ENCODE measurements at regions not wholly inside any gene's neighbourhood (a gene's known extent, or its start where the extent isn't known, plus 50 kb on each side); places are given as distances from the start of the nearest gene placed in this dataset.

GRCh38 chr15:95715116-95715903 is 615.2 kb upstream of the NR2F2 start:
- H3K9me3 ChIP-seq = no peaks in the 10 kb centered on the region; the same call in 1 of the 2 replicates
- no peak overlapping the region for H3K4me3 ChIP-seq
- no peak for DNase-seq
- no peaks in the 10 kb centered on the region for H3K36me3 ChIP-seq
- H3K27me3 ChIP-seq = no peaks in the 10 kb centered on the region

- Histone ChIP-seq H3K27me3 (no peaks in the 10 kb centered on the region), H3K9me3 (no peaks in the 10 kb centered on the region; the same call in 1 of the 2 replicates), H3K4me3 (no peak overlapping the region), H3K36me3 (no peaks in the 10 kb centered on the region)
- DNase-seq = no peak
These were observed 614.4 kb upstream of the NR2F2 start for GRCh38 chr15:95715906-95716656.

- H3K27me3 ChIP-seq = no peaks in the 10 kb centered on the region
- DNase-seq = no peak
- H3K36me3 ChIP-seq = no peaks in the 10 kb centered on the region
- H3K4me3 ChIP-seq = no peak overlapping the region
- no peaks in the 10 kb centered on the region; the same call in 1 of the 2 replicates for H3K9me3 ChIP-seq
These were observed 613.8 kb upstream of the NR2F2 start for GRCh38 chr15:95716708-95717107.

GRCh38 chr15:95718441-95718840 is 612.1 kb upstream of the NR2F2 start:
- peak; percentile 11 for DNase-seq
- peaks cover 2% of the 10 kb centered on the region; the same call in 1 of the 2 replicates for H3K9me3 ChIP-seq
- H3K4me3 ChIP-seq = no peak overlapping the region
- no peaks in the 10 kb centered on the region for H3K36me3 ChIP-seq
- no peaks in the 10 kb centered on the region for H3K27me3 ChIP-seq

GRCh38 chr15:95724908-95725633 is 605.4 kb upstream of the NR2F2 start:
- Histone ChIP-seq H3K36me3 (no peaks in the 10 kb centered on the region), H3K27me3 (no peaks in the 10 kb centered on the region), H3K9me3 (0 out of 2 replicates have a peak, but pooled peaks cover 6% of the 10 kb centered on the region), H3K4me3 (no peak overlapping the region)
- no peak for DNase-seq

GRCh38 chr15:95726891-95727290 is 603.6 kb upstream of the NR2F2 start:
- Histone ChIP-seq H3K9me3 (0 out of 2 replicates have a peak, but pooled peaks cover 6% of the 10 kb centered on the region), H3K36me3 (no peaks in the 10 kb centered on the region), H3K27me3 (no peaks in the 10 kb centered on the region), H3K4me3 (no peak overlapping the region)
- DNase-seq = no peak

- Histone ChIP-seq H3K36me3 (no peaks in the 10 kb centered on the region), H3K27me3 (no peaks in the 10 kb centered on the region), H3K9me3 (no peaks in the 10 kb centered on the region), H3K4me3 (no peak overlapping the region)
- no peak for DNase-seq
These were observed 596.6 kb upstream of the NR2F2 start for GRCh38 chr15:95733931-95734330.

GRCh38 chr15:95734422-95735316 is 595.8 kb upstream of the NR2F2 start:
- no peak overlapping the region for H3K4me3 ChIP-seq
- no peaks in the 10 kb centered on the region for H3K27me3 ChIP-seq
- no peaks in the 10 kb centered on the region for H3K36me3 ChIP-seq
- H3K9me3 ChIP-seq = no peaks in the 10 kb centered on the region
- DNase-seq = no peak

GRCh38 chr15:95737060-95737459 is 593.4 kb upstream of the NR2F2 start:
- DNase-seq = no peak
- Histone ChIP-seq H3K36me3 (no peaks in the 10 kb centered on the region), H3K27me3 (no peaks in the 10 kb centered on the region), H3K9me3 (no peaks in the 10 kb centered on the region), H3K4me3 (no peak overlapping the region)

- Histone ChIP-seq H3K36me3 (no peaks in the 10 kb centered on the region), H3K27me3 (no peaks in the 10 kb centered on the region), H3K4me3 (no peak overlapping the region), H3K9me3 (no peaks in the 10 kb centered on the region)
- DNase-seq = no peak
These were observed 591.4 kb upstream of the NR2F2 start for GRCh38 chr15:95739131-95739530.

GRCh38 chr15:95741830-95742229 is 588.7 kb upstream of the NR2F2 start:
- DNase-seq = no peak
- Histone ChIP-seq H3K27me3 (no peaks in the 10 kb centered on the region), H3K4me3 (peak overlapping the region; percentile 18), H3K9me3 (no peaks in the 10 kb centered on the region), H3K36me3 (no peaks in the 10 kb centered on the region)

- H3K4me3 ChIP-seq = peak overlapping the region; percentile 18
- no peaks in the 10 kb centered on the region for H3K36me3 ChIP-seq
- H3K27me3 ChIP-seq = no peaks in the 10 kb centered on the region
- DNase-seq = no peak
- H3K9me3 ChIP-seq = no peaks in the 10 kb centered on the region
These were observed 588.2 kb upstream of the NR2F2 start for GRCh38 chr15:95742256-95742655.

GRCh38 chr15:95742836-95743235 is 587.7 kb upstream of the NR2F2 start:
- no peaks in the 10 kb centered on the region for H3K27me3 ChIP-seq
- no peaks in the 10 kb centered on the region for H3K36me3 ChIP-seq
- DNase-seq = no peak
- H3K9me3 ChIP-seq = no peaks in the 10 kb centered on the region
- no peak overlapping the region for H3K4me3 ChIP-seq

- Histone ChIP-seq H3K4me3 (no peak overlapping the region), H3K9me3 (no peaks in the 10 kb centered on the region), H3K27me3 (no peaks in the 10 kb centered on the region), H3K36me3 (no peaks in the 10 kb centered on the region)
- DNase-seq = no peak
These were observed 573.3 kb upstream of the NR2F2 start for GRCh38 chr15:95757171-95757570.

GRCh38 chr15:95758451-95758850 is 572.0 kb upstream of the NR2F2 start:
- H3K36me3 ChIP-seq = no peaks in the 10 kb centered on the region
- no peaks in the 10 kb centered on the region for H3K27me3 ChIP-seq
- H3K9me3 ChIP-seq = no peaks in the 10 kb centered on the region
- no peak overlapping the region for H3K4me3 ChIP-seq
- DNase-seq = no peak

- Histone ChIP-seq H3K27me3 (no peaks in the 10 kb centered on the region), H3K36me3 (no peaks in the 10 kb centered on the region), H3K4me3 (no peak overlapping the region), H3K9me3 (no peaks in the 10 kb centered on the region)
- no peak for DNase-seq
These were observed 571.6 kb upstream of the NR2F2 start for GRCh38 chr15:95758851-95759250.
